ENCODE measurements at regions not wholly inside any gene's neighbourhood (a gene's known extent, or its start where the extent isn't known, plus 50 kb on each side); places are given as distances from the start of the nearest gene placed in this dataset.

GRCh38 chr2:139314059-139314458, 533.9 kb upstream of the NXPH2 start:
- TF ChIP-seq CTCF (conservative IDR thresholded peaks at IDR 0.05) (no peak), ZFX (IDR thresholded peaks at IDR 0.05) (no peak)
